NCI-H1436 treated with DMSO at 0.1 percent for 48 hours (cell line): ENCODE measurements at regions not wholly inside any gene's neighbourhood (a gene's known extent, or its start where the extent isn't known, plus 50 kb on each side); places are given as distances from the start of the nearest gene placed in this dataset.
A peak's percentile ranks its signal among the peaks of the same experiment; 100 is the strongest.

Experiments
- DNase-seq: peaks from one replicate; lab custom pipeline; 2025; lab: John Stamatoyannopoulos, UW

DNA sequence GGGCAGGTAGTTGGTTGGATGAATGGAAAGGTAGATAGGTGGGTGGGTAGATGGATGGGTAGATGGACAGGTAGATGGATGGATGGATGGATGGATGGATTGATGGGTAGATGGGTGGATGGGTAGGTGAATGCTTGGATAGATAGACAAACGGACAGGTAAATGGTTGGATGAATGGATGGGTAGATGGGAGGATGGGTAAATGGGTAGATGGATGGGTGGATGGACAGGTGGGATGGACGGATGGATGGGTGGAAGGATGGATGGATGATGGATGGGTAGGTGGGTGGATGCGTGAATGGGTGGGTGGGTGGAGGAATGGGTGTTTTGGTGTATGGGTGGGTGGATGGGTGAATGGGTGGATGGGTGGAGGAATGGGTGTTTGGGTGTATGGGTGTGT is 50.1 kb upstream of the ASAP2 start:
- no peak for DNase-seq

GRCh38 chr2:9154061-9154460 is 52.6 kb upstream of the ASAP2 start:
- DNase-seq, result no peak

- no peak for DNase-seq
Observed at GRCh38 chr2:9153643-9153980, 53.0 kb upstream of the ASAP2 start.

- DNase-seq, result no peak
Observed at GRCh38 chr2:9152975-9153642, 53.5 kb upstream of the ASAP2 start.

- DNase-seq, result no peak
Observed at GRCh38 chr2:9150906-9151305, 55.7 kb upstream of the ASAP2 start.

GRCh38 chr2:9150568-9150900 is 56.1 kb upstream of the ASAP2 start:
- no peak for DNase-seq

DNA sequence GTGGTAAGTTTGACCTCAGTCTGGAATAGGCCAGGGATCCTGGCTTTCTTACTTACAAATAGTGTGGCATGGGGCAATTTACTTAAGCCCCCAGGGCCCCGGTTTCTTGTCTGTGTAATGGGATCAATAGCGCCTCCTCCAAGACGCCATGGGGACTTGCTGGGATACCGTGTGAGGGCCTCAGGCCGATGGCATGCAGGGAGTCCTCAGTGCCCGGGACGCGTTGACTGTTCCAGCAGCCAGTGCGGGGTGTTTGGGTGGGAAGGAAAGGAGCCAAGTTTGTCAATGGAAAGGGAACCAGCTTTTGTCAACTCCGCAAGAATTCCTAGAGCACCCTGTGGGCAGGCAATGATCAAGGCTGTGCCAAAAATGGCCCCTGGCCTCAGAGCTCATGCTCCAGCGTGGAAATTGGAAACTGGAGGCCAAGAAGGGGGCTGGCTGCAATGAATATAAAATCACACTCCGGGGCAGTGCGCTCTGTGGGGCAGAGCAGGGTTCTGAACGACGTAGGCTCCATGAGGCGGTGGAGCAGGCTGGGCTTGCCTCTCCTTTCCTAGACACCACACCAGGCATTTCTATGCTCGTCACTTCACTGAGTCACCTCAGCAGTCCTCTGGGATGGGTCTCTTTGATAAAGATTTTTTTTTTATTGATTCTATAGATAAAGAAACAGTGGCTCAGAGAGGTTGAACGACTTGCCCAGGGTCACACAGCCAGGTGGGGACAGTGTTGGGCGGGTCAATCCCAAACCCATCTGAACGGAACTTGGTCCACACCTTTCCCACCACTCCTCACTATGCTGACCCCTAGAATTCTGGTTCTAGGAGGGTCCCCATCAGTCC is 56.7 kb upstream of the ASAP2 start:
- no peak for DNase-seq

- no peak for DNase-seq
Observed at GRCh38 chr2:9149388-9149660, 57.3 kb upstream of the ASAP2 start.

DNA sequence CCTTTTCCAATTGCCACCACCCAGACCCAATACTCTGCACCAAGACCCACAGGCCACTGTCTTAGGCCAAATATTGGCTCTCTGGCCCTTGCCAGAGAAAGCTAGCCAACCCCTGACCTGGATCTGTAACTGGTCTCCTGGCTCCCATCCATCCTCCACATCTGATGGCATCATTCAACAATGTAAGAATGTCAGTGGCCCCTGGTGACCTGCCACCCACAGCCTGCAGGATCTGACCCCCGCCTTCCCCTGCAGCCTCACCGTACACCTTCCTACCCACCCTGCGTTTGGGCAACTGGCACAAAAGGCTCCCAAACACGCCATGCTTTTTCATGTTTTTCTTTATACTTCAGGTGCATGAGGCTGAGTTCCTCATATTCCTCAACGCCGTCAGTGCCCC is 60.0 kb upstream of the ASAP2 start:
- DNase-seq, result no peak

- DNase-seq, result no peak
Observed at GRCh38 chr2:9145752-9146430, 60.7 kb upstream of the ASAP2 start.

DNA sequence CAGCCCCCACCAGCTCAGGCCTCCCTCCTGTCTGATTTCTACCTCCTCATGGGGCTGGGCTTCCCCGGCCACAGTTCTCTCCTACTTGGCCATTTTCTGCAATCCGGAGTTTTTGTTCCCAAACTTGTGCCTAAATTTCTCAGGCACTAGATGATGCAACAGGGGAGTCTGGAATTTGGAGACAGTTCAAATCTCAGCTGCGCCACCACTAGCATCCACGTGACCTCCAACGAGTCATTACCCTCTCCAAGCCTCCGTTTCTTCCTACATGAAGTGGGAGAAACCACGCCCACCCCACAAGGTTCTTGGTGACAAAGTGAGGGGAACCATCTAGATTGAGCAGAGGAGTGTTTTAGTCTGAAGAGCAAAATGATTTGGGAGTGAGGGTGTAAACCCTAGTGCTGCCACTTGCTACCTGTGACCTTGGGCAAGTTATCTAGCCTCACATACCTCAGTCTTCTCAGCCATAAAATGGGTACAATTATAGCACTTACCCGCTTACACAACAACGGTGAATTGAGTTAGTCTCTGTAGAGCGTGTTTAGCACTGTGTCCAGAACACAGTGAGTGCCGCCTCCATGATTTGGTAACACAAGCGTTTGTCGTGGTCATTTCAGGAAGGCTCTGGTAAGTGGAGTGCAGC is 61.4 kb upstream of the ASAP2 start:
- DNase-seq, result no peak

DNA sequence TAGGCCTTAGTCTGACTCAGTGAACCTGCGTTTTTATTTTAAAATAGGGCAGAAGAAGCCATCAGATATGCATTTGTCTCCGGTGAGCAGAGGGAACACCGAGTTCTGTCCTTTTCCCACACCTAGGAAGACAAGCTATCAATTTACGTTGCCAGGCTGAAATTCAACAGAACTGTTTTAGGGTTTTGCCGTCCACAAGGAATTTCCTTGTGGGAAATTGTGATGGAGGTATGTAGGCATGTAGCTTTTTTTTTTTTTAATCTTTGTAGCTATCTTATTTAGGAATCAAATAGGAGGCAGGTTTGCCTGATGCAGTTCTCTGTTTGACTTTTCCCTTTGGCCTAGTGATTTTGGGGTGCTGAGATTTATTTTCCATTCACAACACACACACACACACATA is 62.0 kb upstream of the ASAP2 start:
- no peak for DNase-seq

DNA sequence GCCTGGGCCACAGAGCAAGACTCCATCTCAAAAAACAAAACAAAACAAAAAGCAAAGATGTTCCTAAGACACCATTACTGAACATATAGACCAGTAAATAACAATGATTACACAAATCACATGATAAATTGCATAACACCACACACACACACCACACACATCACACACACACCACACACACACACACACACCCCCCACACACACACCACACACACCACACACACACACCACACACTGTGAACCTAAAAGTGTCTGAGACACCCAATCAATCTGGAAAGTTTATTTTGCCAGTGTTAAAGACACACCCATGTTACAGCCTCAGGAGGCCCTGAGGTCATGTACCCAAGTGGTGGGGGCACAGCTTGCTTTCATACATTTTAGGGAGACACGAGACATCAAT is 62.6 kb upstream of the ASAP2 start:
- no peak for DNase-seq

DNA sequence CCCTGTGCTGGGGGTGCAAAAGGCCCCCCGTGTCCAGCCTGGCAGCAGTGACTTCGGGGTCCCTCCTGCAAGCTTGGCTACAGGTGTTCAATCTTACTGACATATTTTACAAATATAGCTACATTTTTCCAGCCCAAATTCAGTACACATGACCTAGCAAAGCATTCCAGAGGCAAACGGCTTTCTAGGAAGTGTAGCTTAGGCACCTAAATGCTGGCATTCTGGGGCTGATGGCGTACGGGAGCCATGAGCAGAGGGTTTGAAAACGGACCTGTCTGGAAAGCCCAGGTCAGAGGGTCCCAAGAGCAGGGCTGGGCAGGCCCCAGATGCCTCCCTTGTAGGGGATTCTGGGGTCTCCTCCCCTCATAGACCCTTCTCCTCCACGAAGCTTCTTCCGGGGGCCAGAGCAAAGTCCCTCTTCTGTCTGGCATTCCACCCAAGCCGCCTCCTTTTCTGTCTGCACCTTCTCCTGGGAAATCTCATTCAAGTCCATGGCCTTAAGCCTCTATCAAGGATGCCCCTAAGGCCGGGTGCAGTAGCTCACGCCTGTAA is 63.3 kb upstream of the ASAP2 start:
- DNase-seq, result no peak

GRCh38 chr2:9142551-9143263 is 63.9 kb upstream of the ASAP2 start:
- no peak for DNase-seq

GRCh38 chr2:9141706-9142460 is 64.7 kb upstream of the ASAP2 start:
- DNase-seq, result peak; percentile 48

DNA sequence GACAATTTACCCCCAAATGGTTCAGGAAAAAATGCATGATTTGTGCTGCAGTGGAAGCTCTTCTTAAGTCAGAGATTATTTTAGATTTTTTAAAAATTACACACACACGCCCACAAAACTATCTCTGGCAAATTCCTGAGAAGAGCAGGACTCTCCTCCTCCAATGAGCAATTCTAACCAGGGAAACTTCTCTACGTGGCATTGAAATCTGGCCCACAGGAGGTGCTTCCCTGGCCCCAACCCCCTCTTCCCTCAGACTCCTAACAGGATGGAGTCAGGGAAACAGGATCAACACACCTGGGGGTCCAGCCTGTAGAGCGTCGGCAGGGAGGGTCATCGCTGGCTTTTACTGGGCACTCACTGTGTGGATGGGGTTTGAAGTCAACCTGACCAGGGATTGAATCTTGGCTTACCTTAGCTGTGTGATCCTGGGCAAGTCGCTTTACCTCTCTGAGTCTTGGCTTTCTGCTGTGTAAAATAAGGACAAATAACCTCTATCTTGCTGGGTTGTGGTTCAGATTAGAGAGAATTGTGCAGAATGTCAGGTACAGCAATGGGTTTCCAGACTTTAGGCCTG is 65.4 kb upstream of the ASAP2 start:
- DNase-seq, result no peak

- DNase-seq, result no peak
Observed at GRCh38 chr2:9140645-9141044, 66.0 kb upstream of the ASAP2 start.

- no peak for DNase-seq
Observed at GRCh38 chr2:9139491-9140443, 66.8 kb upstream of the ASAP2 start.
